ENCODE measurements at regions not wholly inside any gene's neighbourhood (a gene's known extent, or its start where the extent isn't known, plus 50 kb on each side); places are given as distances from the start of the nearest gene placed in this dataset.

DNA sequence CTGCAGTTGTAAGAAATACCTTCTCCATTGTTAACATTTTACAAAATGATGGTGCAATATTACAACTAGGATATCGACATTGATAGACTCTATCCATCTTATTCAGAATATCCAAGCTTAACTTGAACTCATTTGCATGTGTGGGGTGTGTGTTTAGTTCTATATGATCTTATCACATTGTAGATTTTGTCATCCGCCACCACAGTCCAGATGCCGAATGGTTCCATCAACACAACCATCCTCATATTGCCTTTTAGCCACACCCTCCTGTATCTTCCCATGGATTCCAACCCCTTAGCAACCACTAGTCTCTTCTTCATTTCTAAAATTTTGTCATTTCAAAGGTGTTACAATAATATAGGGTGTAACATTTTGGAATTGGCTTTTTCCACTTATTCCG lies 452.9 kb upstream of the AKR1E2 start:
- TF ChIP-seq CTCF (IDR thresholded peaks at IDR 0.05; ENCODE audit: low read depth, low read length) (no peak), POLR2A (IDR thresholded peaks at IDR 0.05; ENCODE audit: extremely low read depth, insufficient read length) (no peak)

All from NB4 (cell line).